Body of pancreas (tissue), 4 donors: ENCODE measurements at regions not wholly inside any gene's neighbourhood (a gene's known extent, or its start where the extent isn't known, plus 50 kb on each side); places are given as distances from the start of the nearest gene placed in this dataset.

Source experiments
- POLR2A ChIP-seq, 3 donors: fragments of 450-650 bp; IDR thresholded peaks; one replicate each; pipeline ENCODE4 v1.6.1; 2016; ENCODE audit warnings: antibody characterized with exemption in 3 of 3, mild to moderate bottlenecking in 2 of 3
- TF ChIP-seq, protein P1 (sequence below), 7 experiments: fragments of 450-650 bp in 4 of 7; fragments of 200-600 bp in 3 of 7; sonication (generic) in 3 of 7; IDR thresholded peaks; one replicate each; pipeline ENCODE4 v1.5.1; 2016 to 2019; ENCODE audit warnings: antibody characterized with exemption in 7 of 7

DNA sequence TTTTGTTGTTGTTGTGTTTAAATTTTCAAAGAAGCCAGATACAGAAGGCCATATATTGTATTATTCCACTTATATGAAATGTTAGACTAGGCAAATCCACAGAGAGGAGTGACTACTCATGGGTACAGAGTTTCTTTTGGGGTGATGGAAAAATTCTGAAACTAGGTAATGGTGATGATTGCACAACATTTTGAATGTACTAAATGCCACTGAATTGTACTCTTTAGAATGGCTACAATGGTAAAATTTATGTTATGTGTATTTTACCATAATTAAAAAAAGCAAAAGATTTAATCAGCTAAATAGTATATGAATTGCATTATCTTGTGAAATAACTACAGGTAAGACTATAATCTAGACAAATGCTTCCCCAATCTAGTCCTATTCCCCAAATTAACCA, 733.6 kb upstream of the TMEM132C start:
- TF ChIP-seq, protein P1, sequence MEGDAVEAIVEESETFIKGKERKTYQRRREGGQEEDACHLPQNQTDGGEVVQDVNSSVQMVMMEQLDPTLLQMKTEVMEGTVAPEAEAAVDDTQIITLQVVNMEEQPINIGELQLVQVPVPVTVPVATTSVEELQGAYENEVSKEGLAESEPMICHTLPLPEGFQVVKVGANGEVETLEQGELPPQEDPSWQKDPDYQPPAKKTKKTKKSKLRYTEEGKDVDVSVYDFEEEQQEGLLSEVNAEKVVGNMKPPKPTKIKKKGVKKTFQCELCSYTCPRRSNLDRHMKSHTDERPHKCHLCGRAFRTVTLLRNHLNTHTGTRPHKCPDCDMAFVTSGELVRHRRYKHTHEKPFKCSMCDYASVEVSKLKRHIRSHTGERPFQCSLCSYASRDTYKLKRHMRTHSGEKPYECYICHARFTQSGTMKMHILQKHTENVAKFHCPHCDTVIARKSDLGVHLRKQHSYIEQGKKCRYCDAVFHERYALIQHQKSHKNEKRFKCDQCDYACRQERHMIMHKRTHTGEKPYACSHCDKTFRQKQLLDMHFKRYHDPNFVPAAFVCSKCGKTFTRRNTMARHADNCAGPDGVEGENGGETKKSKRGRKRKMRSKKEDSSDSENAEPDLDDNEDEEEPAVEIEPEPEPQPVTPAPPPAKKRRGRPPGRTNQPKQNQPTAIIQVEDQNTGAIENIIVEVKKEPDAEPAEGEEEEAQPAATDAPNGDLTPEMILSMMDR (IDR thresholded peaks at IDR 0.05), result no peak
- no peak for TF ChIP-seq POLR2A (IDR thresholded peaks at IDR 0.05)
